ENCODE measurements at regions not wholly inside any gene's neighbourhood (a gene's known extent, or its start where the extent isn't known, plus 50 kb on each side); places are given as distances from the start of the nearest gene placed in this dataset.
"Not testable (repeated sequence)": the region's sequence is repeated elsewhere in the genome, so short reads cannot be mapped to it uniquely, and the experiment has no call there.

DNA sequence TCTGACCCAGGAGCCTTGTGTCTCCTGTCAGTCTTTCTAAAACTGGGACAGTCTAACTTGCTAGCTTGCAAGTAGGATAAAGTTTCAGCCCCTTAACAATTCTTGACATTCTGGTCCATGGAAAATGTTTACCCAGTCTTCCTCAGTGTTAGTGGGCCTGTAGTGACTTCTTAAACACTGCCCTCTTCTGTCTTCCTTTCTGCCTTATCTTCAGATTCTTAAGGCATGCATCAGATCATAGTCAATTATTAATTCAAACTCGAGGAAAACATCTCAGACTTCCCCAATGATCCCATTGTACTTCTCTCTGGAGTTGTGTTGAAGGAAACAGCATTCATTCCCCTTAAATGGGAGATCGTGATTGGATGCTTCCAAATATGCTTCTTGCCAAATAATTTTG, 1199.8 kb downstream of the DTWD2 start:
- peak in 1 of 2 experiments; percentile 9 for DNase-seq

DNA sequence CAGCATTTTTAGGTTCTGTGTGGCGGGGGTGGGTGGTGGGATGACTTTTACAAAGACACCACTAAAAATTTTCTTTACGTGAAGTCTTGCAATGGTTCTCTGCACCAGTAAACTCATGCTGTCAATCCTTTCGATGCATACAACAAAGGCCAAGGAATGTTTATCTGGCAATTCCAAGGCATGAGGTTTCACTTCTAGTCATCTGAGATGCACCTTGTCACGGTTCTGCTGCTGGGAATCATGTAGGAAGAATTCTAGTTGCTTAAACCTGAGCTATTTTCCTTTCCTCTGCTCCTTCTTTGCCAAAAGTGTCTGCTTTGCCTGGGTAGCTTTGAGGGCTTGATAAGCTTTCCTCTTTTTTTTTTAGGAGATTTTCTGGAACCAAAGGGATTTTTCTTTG, 1204.5 kb upstream of the SEMA6A start:
- no peak for DNase-seq

DNA sequence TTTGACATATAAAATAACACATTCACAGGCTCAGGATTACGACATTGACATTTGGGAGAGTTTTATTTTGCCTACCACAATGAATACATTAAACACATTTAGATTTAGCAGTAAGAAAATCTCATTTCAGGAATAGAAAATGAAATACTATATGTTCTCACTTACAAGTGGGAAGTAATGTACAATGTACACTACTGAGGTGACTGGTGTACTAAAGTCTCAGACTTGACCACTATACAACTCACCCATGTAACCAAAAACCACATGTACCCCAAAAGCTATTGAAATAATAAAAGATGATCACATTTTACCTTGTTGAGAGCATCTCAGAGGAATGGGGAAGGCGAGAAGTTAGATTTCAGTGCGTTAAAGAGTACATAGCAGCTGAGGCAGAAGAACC, 1202.4 kb upstream of the SEMA6A start:
- no peak for DNase-seq

GRCh38 chr5:117769877-117770276, 1195.3 kb upstream of the SEMA6A start:
- DNase-seq: peak in 1 of 2 experiments; percentile 48

DNA sequence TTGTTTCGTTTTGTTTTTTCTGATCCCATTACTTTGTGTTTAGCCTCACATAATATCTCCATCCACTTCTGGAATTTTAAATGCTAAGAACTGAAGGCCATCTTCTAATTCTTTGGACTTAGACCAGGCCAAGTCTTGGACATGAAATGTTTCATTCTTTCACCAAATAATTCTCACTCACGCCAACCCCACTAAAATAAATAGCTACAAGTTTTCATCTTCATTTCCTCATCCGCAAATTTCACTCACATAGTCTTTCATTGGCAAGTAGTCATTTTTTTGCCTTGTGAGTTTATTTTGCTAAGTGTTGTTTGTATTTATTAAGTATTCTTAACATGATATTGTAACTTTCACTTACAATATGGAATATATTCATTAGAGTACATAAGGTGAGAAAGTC, 1188.6 kb upstream of the SEMA6A start:
- no peak for DNase-seq

DNA sequence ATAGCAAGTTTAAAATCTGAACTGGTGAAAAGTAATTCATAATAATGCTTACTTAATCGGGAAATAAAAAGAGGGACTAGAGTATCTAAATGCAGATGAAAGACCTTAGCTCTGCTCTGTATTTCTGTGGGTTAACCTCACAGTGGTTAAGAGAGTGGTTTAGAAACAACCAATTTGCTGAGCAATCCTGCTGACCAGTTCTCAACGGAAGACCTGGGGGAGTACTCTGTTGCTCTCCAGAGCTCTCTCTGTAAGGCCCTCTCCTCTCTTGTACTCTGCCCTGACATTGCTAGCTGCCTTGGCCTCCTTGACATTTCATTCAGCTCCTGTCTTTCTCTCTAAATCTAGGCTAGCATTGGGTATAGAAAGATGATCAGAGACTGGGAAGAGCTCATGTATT, 1186.6 kb upstream of the SEMA6A start:
- DNase-seq: no peak

- no peak for DNase-seq
Observed at GRCh38 chr5:117759849-117760499, 1185.4 kb upstream of the SEMA6A start.

DNA sequence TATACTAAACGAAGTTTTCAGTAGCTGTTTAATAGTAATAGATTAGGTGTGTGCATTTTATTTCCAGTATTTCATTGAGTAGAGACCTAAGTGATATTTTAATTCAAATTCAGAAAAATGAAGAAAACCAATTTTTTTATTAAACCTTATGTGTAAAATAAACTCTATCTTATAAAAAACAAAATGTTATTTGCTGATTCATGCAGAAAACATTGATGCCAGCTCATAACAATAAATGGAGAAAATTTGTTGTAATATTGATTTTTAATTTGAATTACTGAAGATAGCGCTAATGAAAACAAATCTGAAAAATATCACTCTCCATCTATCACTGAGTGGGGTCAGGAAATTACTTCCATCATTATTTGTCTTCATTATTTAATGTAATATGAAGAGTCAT, 1177.8 kb upstream of the SEMA6A start:
- no peak for DNase-seq

DNA sequence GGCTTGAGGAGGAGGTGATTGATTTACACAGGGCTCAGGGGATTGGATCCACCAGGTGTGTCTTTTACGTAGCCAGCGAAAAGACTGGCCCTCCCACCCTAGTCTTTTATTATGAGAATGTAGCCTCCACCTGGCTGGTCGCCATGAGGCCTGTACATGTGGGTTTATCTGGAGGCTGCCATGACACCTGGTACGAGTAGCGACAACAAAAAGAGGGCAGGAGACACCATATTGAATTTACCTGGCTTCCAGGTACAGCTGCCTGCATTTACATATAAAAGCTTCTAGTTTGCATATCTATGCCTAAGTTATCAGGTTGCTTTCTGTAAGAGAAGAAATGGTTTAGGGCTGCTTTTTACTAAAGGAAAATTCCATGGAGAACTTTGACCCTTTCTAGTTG, 1173.7 kb upstream of the SEMA6A start:
- DNase-seq: no peak

GRCh38 chr5:117743337-117743736, 1168.7 kb upstream of the SEMA6A start:
- DNase-seq: no peak

DNA sequence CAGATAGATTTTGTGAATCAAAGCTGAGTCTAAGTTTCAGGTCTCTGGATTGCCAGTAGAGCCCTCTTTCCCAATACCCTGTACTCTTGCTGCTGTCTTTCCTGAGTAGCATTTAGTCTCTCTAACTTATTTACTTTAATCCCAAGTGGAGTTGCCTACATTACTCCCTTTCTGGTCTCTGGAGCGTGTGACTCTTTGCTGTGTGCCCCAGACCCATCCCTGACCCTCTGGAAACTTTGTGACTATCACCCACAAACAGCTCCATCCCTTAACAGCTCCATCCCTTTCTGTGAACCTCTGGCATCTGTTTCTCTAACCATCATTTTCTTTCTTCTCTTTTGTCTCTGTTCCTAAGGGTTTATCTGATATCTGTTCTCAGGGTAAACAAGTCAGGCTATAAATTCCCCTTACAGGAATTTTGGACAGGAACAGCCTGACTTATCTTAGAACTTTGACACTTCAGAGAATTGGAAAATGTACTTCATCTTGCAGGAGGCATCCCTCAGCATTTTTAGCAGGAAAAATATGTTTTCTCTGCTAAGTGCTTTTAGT, 1167.1 kb upstream of the SEMA6A start:
- no peak for DNase-seq

GRCh38 chr5:117740268-117740667, 1165.6 kb upstream of the SEMA6A start:
- DNase-seq: no peak

- peak; percentile 6 to 72 for DNase-seq
Observed at GRCh38 chr5:117738571-117738970, 1163.9 kb upstream of the SEMA6A start.

DNA sequence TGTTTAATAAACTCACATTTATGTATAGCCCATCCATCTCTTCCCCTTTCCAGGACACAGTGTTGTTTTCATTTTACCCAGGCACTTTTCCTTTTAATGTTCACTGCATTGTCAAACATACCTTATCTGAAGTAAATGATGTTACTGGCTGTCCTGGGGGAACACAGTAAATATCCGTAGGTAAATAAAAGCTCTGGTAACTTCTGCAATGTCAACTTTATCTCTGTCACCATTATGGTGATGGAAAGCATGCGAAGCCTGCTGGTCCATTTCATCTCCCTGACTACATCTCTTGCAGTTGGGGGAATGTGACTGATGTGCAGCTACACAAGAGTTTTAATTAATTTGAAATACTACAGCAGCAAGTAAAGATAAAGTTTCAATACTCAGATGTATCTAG, 1162.1 kb upstream of the SEMA6A start:
- no peak for DNase-seq

DNA sequence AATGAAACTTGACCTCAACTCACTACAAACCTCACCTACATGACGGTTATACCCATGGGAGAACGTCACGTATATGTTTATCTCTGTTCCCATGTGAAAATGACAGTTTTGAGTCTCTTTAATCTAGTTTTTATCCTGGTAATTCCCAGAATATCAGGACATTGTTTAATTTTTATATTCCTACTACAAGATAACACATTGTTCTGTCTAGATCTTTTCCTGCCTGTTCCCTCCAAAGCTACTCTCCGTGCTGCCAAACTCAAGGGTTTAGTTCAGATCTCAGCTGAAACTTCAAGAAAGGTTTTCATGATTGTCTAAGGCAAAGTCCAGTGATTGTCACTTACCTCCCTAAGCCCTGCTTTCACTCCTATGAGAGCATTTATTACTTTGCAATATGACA, 1159.4 kb upstream of the SEMA6A start:
- no peak for DNase-seq

DNA sequence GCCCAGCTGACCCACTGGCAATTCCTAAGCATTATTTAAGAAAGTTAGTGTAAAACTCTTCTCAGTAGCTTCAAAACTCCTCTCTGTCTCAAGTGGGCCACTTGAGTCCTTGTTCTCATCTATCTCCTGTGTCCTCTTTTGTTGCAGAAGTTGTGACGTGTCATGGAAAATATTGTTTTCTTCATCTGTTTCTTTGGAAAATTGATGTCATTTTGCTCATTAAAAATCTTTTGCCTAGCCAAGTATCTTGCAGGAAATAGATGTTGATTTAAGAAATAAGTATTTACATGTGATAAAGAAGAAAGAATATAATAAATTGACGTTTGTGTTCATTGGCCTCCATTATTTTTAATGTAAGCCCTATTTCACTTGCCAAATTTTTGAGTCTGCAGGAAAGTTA, 1158.4 kb upstream of the SEMA6A start:
- DNase-seq: no peak

GRCh38 chr5:117732264-117732663, 1157.6 kb upstream of the SEMA6A start:
- DNase-seq: no peak

- no peak for DNase-seq
Observed at GRCh38 chr5:117731446-117731845, 1156.8 kb upstream of the SEMA6A start.

- DNase-seq: not testable (repeated sequence)
Observed at GRCh38 chr5:117720784-117721183, 1146.2 kb upstream of the SEMA6A start.

DNA sequence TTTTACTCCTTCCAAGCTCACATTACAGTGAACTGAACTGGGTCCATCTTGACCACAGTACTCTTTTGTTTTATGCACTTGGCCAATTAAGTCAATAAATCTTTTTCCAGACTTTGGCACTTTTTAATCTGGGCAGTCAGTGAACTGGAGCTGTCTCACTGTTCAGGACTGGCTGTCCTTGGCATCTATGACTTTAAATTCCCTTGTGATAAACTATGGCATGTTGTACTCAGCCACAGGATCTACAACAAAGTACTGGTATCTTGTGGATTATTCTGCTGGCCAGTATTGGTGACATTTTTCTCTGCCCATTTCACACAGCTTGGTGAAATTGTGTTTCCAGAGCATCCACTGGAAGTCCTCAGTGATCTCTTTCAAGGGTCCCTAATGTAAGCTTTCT, 1144.8 kb upstream of the SEMA6A start:
- no peak for DNase-seq

DNA sequence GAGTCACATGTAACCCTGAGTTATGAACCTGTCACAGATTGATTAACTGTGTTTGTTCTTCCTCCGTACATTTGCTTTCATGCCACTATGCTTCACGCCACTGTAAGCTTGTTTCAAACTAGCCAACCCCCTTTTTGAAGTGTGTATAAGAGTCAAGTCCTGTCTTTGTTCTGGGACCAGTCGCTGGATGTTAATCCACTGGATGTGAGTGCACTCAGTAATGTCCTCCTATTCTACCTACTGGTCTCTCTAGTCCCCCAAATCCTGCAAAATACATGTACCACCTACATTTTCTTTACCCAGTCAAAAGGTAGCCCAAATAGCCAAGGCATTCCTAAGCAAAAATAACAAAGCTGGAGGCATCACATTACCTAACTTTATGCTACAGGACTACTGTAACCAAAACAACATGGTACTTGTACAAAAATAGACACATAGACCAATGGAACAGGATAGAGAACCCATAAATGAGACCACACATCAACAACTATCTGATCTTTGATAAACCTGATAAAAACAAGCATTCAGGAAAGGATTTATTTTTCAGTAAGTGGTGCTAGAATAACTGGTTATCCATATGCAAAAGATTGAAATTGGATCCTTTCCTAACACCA, 1139.1 kb upstream of the SEMA6A start:
- DNase-seq: no peak

- DNase-seq: no peak
Observed at GRCh38 chr5:117701062-117701461, 1126.4 kb upstream of the SEMA6A start.

- no peak for DNase-seq
Observed at GRCh38 chr5:117692606-117693005, 1118.0 kb upstream of the SEMA6A start.

- DNase-seq: no peak
Observed at GRCh38 chr5:117691081-117691870, 1116.7 kb upstream of the SEMA6A start.
